ENCODE measurements at regions not wholly inside any gene's neighbourhood (a gene's known extent, or its start where the extent isn't known, plus 50 kb on each side); places are given as distances from the start of the nearest gene placed in this dataset.

GRCh38 chr15:38076786-38077185 is 142.3 kb downstream of the TMCO5A start:
- no peaks in the 10 kb centered on the region for H3F3A ChIP-seq (replicated peaks; ENCODE audit: insufficient read depth)
- H3K9ac ChIP-seq = no peak overlapping the region
- ChIA-PET CTCF (no interaction called here), POLR2A (no interaction called here)
- H3K4me3 ChIP-seq (ENCODE audit: low read depth in 2 of 2, low read length in 1 of 2) = no peak overlapping the region
- no peaks in the 10 kb centered on the region for H3K9me3 ChIP-seq
- H3K27ac ChIP-seq (ENCODE audit: low read depth in 2 of 2, low read length in 1 of 2) = no peak overlapping the region
- H3K36me3 ChIP-seq (replicated peaks in 1 of 2; ENCODE audit: control insufficient read depth in 1 of 2, insufficient read depth in 2 of 2, low read length in 1 of 2) = no peaks in the 10 kb centered on the region
- no peak for DNase-seq
- H3K79me2 ChIP-seq (ENCODE audit: insufficient read depth) = no peaks in the 10 kb centered on the region
- no peak overlapping the region for H2AFZ ChIP-seq (ENCODE audit: low read depth)
- TF ChIP-seq ZBTB33 (IDR thresholded peaks at IDR 0.05; ENCODE audit: borderline replicate concordance, low read depth) (no peak), TAF1 (IDR thresholded peaks at IDR 0.05; ENCODE audit: borderline replicate concordance, low read depth, low read length) (no peak), FOSL2 (IDR thresholded peaks at IDR 0.05; ENCODE audit: borderline replicate concordance, low read depth) (no peak), RFX5 (IDR thresholded peaks at IDR 0.05; ENCODE audit: low read length) (no peak), EZH2phosphoT487 (IDR thresholded peaks at IDR 0.05; ENCODE audit: borderline replicate concordance, low read depth) (no peak), CHD2 (IDR thresholded peaks at IDR 0.05; ENCODE audit: low read length, partially characterized antibody) (no peak), EP300 (IDR thresholded peaks at IDR 0.05; ENCODE audit: borderline replicate concordance in 1 of 2, low read depth in 1 of 2, low read length in 1 of 2) (no peak), NFIC (IDR thresholded peaks at IDR 0.05; ENCODE audit: borderline replicate concordance) (no peak), GATA2 (CRISPR knock-in tag; IDR thresholded peaks at IDR 0.05) (no peak), USF1 (IDR thresholded peaks at IDR 0.05; ENCODE audit: borderline replicate concordance, low read depth) (no peak), MAX (IDR thresholded peaks at IDR 0.05; ENCODE audit: low read depth) (no peak), REST (IDR thresholded peaks at IDR 0.05; ENCODE audit: low read depth, low read length) (no peak)
- H3K9me2 ChIP-seq = no peaks in the 10 kb centered on the region
- peaks cover 11 to 13% of the 10 kb centered on the region in 2 experiments; a peak in 3 of 4 replicates for H3K4me1 ChIP-seq (ENCODE audit: control insufficient read depth in 1 of 2, insufficient read depth in 2 of 2, low read depth in 1 of 2, low read length in 1 of 2)
- 87% methylated on average over 10 of the region's 10 CpGs for WGBS (ENCODE audit: low lambda C conversion rate)
- no peaks in the 10 kb centered on the region for H4K20me1 ChIP-seq (ENCODE audit: insufficient read depth)
- no peak overlapping the region for H3K4me2 ChIP-seq
- H3K27me3 ChIP-seq (ENCODE audit: insufficient read depth) = no peaks in the 10 kb centered on the region

Measured in SK-N-SH (cell line).